ENCODE measurements at regions not wholly inside any gene's neighbourhood (a gene's known extent, or its start where the extent isn't known, plus 50 kb on each side); places are given as distances from the start of the nearest gene placed in this dataset.

GRCh38 chr5:124582561-124582840, 163.9 kb downstream of the ZNF608 start:
- in situ Hi-C loops (cut with MboI) (no loop called here), intact Hi-C loops (cut with micrococcal nuclease) (no loop called here)
- Histone ChIP-seq H3K4me2 (ENCODE audit: insufficient read depth, low read length) (no peak overlapping the region), H3K27ac (ENCODE audit: extremely low read depth, low read depth, low read length) (no peak overlapping the region), H3K9me1 (ENCODE audit: control insufficient read depth, insufficient read depth, low read length) (no peaks in the 10 kb centered on the region), H2AFZ (ENCODE audit: low read depth, low read length) (no peak overlapping the region), H3K4me1 (replicated peaks in 1 of 2; ENCODE audit: control insufficient read depth in 2 of 2, insufficient read depth in 2 of 2, low read length in 2 of 2) (peaks cover 0 to 10% of the 10 kb centered on the region in 2 experiments; a peak in 2 of 5 replicates), H4K20me1 (replicated peaks; ENCODE audit: control insufficient read depth, insufficient read depth, low read length) (no peaks in the 10 kb centered on the region), H3K9me3 (replicated peaks; ENCODE audit: control insufficient read depth, insufficient read depth, low read depth, low read length) (no peaks in the 10 kb centered on the region), H3K4me3 (no peak overlapping the region), H3K36me3 (ENCODE audit: control insufficient read depth, insufficient read depth, low read length) (no peaks in the 10 kb centered on the region), H3K9ac (ENCODE audit: insufficient read depth in 1 of 2, low read depth in 2 of 2, low read length in 2 of 2) (no peak overlapping the region), H3K27me3 (ENCODE audit: control insufficient read depth in 2 of 2, insufficient read depth in 2 of 2, low read length in 2 of 2) (0 out of 5 replicates have a peak, but pooled peaks cover 0 to 6% of the 10 kb centered on the region in 2 experiments), H3K79me2 (ENCODE audit: control insufficient read depth, insufficient read depth, low read length) (no peaks in the 10 kb centered on the region)
- WGBS (ENCODE audit: insufficient coverage, low coverage, missing lambda C conversion rate): 55% methylated on average over 1 of the region's 1 CpG
- BruUV-seq (replicated peaks): no TSS peak
- DNase-seq (ENCODE audit: extremely low read depth in 1 of 4, low spot score in 3 of 4) (no peak), ATAC-seq (no peak), FAIRE-seq (no peak)
- CTCF ChIA-PET (ENCODE audit: low intra/inter-chr PET ratio): no interaction called here
- POLR2A ChIA-PET: no interaction called here
- TF ChIP-seq SIRT6 (IDR thresholded peaks at IDR 0.05; ENCODE audit: low read depth, low read length): no peak
- TF ChIP-seq BRCA1 (IDR thresholded peaks at IDR 0.05): no peak
- no peak for TF ChIP-seq BRCA1 (CRISPR knock-in tag; IDR thresholded peaks at IDR 0.05)
- no peak for TF ChIP-seq SMARCC2 (IDR thresholded peaks at IDR 0.05; ENCODE audit: low read depth)
- no peak for TF ChIP-seq ZNF354B (CRISPR knock-in tag; IDR thresholded peaks at IDR 0.05)
- TF ChIP-seq MXI1 (IDR thresholded peaks at IDR 0.05; ENCODE audit: low read depth, low read length): no peak
- TF ChIP-seq, protein P1, sequence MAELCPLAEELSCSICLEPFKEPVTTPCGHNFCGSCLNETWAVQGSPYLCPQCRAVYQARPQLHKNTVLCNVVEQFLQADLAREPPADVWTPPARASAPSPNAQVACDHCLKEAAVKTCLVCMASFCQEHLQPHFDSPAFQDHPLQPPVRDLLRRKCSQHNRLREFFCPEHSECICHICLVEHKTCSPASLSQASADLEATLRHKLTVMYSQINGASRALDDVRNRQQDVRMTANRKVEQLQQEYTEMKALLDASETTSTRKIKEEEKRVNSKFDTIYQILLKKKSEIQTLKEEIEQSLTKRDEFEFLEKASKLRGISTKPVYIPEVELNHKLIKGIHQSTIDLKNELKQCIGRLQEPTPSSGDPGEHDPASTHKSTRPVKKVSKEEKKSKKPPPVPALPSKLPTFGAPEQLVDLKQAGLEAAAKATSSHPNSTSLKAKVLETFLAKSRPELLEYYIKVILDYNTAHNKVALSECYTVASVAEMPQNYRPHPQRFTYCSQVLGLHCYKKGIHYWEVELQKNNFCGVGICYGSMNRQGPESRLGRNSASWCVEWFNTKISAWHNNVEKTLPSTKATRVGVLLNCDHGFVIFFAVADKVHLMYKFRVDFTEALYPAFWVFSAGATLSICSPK (IDR thresholded peaks at IDR 0.05; ENCODE audit: borderline replicate concordance): no peak
- TF ChIP-seq, protein P2, sequence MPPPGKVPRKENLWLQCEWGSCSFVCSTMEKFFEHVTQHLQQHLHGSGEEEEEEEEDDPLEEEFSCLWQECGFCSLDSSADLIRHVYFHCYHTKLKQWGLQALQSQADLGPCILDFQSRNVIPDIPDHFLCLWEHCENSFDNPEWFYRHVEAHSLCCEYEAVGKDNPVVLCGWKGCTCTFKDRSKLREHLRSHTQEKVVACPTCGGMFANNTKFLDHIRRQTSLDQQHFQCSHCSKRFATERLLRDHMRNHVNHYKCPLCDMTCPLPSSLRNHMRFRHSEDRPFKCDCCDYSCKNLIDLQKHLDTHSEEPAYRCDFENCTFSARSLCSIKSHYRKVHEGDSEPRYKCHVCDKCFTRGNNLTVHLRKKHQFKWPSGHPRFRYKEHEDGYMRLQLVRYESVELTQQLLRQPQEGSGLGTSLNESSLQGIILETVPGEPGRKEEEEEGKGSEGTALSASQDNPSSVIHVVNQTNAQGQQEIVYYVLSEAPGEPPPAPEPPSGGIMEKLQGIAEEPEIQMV (tag; conservative IDR thresholded peaks at IDR 0.05; ENCODE audit: low read depth): no peak
- TF ChIP-seq ZNF134 (CRISPR knock-in tag; conservative IDR thresholded peaks at IDR 0.05): no peak
- TF ChIP-seq, protein P3, sequence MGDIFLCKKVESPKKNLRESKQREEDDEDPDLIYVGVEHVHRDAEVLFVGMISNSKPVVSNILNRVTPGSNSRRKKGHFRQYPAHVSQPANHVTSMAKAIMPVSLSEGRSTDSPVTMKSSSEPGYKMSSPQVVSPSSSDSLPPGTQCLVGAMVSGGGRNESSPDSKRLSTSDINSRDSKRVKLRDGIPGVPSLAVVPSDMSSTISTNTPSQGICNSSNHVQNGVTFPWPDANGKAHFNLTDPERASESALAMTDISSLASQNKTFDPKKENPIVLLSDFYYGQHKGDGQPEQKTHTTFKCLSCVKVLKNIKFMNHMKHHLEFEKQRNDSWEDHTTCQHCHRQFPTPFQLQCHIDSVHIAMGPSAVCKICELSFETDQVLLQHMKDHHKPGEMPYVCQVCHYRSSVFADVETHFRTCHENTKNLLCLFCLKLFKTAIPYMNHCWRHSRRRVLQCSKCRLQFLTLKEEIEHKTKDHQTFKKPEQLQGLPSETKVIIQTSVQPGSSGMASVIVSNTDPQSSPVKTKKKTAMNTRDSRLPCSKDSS (IDR thresholded peaks at IDR 0.05; ENCODE audit: low read depth, partially characterized antibody): no peak
- no peak for TF ChIP-seq PHF21A (IDR thresholded peaks at IDR 0.05; ENCODE audit: borderline replicate concordance, low read depth)
- TF ChIP-seq THRA (IDR thresholded peaks at IDR 0.05): no peak
- no peak for TF ChIP-seq ZNF3 (CRISPR knock-in tag; IDR thresholded peaks at IDR 0.05)
- TF ChIP-seq NR0B1 (IDR thresholded peaks at IDR 0.05; ENCODE audit: partially characterized antibody): no peak
- TF ChIP-seq SRF (CRISPR knock-in tag; IDR thresholded peaks at IDR 0.05): no peak
- no peak for TF ChIP-seq NRF1 (conservative IDR thresholded peaks at IDR 0.05 in 1 of 2, IDR thresholded peaks at IDR 0.05 in 1 of 2)

Measured in K562 (cell line).